NCI-H2171 (cell line): ENCODE measurements at regions not wholly inside any gene's neighbourhood (a gene's known extent, or its start where the extent isn't known, plus 50 kb on each side); places are given as distances from the start of the nearest gene placed in this dataset.

Source experiments
- DNase-seq: peaks from one replicate; lab custom pipeline; 2025; lab: John Stamatoyannopoulos, UW

DNA sequence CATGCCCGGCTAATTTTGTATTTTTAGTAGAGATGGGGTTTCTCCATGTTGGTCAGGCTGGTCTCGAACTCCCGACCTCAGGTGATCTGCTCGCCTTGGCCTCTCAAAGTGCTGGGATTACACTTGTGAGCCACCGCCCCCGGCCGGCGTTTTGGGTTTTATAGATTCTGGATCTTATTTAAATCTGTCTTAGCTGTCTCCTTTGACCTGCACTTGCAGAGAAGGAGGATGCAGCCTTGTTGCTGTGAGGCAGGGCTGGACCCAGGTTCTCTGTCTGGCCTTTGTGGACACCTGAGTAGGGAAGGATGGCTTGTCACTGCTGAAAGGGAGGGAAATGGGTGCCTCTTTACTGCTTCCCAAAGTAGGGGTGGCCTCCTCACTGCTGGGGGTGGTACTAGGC is 83.0 kb upstream of the HS6ST1 start:
- DNase-seq = no peak

DNA sequence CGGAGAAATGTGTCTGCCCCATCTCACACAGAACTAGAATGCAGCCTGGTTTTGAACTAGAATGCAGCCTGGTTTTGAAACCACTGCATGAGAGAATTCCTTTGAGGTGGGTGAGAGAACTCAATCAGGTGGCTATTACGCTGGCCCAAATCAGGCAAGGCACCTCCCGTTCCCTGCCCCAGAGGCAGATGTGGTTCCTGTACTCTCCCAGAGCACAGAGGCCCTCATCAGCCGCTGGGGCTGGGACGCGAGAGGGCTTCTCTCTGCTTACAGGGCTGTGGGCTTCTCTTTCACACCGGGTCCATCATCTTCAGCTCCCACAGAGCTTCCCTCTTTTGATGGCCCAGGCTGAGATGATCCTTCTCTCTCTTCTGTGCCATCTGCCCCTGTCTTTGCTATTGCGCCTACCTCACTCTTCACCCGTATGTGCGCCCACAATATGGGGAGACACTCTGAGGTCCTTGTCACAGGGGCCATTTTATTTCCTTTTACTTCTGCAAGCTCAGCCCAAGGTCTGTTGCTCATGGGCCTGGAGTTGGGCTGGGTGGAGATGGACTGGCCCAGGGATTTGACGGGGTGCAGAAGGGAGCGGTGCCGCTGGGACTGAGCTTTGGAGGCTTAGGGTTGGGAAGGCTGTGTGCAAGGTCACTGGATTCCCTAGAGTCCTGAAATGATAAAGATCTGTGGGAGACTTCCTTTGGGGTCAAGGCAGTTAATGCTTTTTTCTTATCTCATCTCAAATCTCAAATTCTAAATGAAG is 84.4 kb upstream of the HS6ST1 start:
- no peak for DNase-seq

DNA sequence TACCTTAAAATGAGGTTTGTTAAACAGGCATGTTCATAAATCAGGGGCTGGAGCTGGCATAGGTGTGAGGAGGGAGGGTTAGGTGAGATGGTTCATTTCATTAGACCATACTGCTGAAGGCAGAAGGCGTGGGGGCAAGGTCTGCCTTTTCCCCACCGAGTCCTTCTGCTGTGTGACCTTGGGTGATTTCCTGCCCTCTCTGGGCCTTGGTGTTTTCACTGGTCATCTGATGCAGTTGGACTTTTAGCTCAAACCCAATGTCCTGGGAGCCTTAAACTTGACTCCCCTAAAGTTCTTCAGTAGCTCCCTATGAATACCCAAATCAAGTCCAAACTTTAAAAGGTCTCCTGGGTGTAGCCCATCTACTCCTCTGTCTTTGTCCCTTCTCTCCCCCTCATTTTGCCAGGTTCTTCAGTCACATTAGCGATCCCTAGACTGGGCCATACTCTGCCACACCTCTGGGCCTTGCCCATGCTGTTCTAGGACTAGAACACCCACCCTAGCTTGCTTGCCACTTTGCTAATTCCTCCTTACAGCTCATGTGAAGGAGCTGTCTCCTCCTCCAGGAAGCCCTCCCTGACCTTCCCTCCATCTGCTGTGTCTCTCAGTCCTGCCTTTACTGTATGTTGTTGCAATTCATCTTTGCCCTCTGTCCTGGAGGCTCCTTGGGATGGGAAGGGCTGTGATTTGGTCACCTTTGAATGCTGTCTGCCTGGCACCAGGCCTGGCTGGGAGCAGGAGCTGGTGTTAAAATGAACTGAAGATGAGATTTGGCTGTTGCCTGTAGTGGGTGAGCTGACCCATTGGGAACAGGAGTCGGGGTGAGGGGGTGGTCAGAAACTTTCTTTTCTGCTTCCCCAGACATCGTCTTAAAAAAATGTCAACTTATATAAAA is 85.4 kb upstream of the HS6ST1 start:
- no peak for DNase-seq

DNA sequence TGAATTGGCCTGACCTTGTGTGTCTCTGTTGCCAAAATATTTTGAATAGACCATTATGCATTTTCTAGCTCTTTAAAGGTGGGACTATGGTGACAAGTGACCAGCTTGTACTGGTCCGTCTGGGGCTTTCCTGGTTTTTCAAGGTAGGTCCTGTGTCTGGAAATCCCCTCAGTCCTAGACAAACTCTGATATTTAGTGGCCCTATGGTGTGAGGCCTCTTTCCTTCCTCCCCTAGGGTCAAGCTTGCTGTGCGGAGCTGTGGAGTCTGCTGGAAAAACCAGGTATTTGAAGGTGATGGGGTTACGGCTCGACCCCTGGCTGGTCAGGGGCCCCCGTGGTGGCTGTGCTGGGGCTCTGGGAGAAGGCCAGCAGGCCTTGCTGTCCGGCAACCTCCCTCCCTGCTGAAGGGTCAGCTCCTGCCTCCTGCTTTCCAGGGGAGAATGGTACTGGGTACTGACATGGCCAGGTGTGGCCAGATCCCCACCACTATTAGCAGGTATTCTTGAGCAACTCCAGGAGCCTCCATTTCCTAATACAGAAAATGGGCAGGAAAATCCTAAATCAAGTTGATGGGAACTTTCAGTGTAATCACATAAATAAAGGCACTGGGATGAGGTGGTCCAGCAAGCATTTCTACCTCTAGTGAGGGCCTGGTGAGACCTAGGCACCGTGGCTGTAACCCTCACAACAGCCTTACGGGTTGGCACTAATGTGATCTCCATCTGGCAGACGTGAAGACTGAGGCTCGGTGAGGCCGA is 86.2 kb upstream of the HS6ST1 start:
- no peak for DNase-seq

DNA sequence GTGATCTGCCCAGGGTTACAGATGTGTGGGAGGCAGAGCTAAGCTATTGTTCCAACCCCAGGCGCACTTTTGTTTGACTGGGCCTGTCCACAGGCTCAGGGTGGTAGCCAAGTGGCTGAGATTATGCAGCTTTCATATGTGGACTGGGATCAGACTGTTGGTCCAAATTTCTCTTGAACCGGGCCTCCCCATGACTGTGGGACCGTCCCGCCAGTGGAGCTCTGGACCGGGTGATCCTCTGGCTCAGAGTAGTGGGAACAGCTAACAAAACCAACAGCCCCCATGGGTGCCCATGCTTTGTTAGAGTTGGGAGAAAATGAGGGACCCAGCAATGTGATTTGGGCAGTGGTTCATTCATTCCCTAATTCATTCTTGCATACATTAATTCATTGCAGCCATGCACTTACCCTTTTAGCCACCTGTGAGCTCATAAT is 86.8 kb upstream of the HS6ST1 start:
- DNase-seq = no peak

DNA sequence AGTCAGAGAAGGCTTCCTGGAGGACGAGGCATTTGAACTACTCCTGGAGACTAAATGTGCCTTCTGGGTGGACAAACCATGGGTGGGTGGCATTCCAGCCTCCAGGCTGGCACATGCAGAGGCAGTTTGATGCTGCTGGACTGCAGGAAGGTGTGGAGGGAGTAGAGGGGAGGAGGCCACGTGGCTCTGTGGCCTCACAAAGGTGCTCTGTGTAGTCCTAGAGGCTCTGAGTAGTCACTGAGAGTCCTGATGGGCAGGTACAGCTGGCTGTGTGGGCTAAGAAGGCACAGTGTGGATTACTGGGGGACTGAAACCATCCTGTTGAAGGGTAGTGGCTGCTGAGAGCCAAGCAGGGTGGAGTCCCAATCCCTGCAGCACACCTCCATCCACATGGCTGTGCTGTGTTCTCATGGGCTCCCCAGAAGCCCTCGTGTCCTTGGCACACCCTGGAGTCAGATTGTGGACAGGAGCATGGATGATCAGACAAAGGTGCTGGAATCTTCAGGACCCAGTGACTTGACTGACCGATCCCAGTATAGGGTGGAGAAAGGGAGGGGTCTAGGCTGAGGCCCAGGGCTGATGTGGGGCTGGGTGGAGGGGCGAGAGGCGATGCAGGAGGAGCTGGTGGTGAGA is 87.4 kb upstream of the HS6ST1 start:
- DNase-seq = no peak

DNA sequence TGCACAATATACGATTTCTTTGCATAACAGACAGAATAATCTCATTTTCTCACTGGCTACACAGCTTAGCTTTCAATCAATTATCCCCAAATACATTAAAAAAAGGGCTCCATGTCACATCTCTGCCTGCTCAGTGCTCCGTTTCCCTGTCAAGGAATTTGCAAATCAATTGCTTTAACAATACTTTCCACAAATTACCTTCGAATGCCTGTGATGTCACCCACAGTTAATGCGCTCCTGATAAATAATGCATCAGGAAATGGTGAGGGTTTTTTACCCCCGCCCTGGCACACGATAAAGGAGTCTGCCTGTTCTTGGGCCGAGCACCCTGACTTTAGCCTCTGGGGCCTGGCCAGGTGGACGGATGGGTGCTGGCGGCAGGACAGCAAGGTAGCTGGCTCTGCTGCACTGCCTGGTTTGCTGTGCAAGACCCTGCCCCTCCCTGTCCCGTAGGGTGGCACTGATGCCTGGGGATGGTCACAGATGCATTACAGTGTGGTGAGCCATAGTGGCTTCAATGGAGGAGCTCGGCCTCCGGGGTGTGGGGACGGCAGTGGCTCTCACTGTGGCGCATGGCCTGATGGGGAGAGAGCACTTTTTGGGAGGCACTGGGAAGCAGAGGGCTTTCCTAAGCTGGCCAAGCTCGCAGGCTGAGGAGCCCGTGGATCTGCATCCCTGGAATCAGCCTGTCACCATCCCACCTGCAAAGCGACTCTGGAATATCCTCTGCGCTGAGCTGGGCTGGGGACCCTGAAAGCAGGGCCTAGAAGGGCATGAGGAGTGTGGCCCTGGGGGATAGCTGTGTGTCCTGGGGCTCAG is 88.3 kb upstream of the HS6ST1 start:
- no peak for DNase-seq

DNA sequence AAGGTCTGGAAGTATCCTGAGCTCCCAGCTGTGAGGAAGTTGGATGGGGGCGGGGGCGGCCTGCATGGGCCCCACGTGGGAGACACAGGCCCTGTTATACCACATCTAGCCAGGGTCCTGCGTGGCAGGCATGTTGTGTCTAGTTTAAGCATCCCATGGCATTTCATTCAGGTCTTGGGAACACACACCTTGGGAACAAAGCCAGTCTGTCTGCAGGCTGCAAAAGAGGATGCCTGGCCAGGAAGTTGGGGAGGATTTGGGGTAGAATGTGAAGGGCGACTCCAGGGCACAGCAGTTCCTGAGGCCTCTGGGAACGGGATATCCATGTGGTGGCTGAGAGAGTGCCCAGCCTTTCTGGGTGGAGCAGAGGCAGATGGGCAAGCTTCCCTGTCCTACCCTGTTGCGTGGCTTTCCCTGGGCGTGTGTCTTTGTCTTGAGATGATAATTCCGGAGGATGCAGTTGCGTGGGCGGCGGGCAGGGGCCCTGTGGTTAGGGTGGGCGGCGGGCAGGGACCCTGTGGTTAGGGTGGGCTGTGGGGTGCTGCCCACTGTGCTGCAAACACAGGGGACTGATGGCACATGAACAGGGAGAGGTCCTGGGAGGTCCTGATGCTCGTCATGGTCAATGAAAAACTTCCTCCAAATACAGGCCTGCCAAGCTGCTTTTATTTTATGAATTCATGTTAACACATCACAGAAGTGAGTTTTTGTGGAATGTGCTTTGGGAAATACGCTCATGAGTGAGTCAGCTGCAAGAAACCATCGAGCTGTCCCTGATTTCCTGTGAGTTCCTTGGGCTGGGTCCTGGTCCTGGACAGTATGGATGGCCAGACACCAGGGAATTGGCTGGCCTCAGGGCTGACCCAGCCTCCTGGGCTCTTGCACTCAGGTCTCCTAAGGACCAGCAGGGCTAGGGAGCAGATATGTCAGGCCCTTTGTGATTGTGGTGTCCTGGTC is 90.0 kb upstream of the HS6ST1 start:
- DNase-seq = no peak

DNA sequence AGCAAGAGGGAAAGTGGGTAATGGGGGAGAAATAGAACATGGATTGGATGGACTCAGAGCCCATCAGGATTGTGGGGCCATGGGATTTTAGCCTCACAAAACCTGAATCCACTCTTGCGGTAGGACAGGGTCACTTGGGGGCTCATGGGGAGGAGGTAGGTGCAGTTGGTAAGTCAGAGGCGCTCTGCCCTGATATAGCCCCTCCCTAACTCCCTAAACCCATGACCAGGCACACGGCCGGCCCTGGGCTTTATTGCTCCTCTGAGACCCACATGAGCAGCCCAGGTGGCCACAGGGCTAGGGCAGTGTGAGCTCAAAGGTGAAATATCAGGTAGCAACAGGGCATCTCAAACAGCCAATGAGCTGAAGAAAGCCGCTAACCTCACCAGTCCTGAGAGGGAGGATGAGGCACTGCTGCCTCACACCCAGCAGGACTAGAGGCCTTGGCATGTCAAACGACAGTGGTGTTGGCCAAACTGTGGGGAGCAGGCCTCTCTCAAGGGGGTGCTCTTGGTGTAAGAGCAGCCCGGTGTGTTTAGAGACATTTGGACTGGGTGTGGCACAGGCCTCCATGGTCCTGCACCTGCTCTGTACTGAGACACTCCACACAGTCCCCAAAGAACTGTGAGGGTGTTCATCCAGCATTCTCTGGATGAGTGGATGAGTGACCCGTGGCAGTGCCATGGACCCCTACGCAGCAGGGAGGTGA is 90.8 kb upstream of the HS6ST1 start:
- no peak for DNase-seq

DNA sequence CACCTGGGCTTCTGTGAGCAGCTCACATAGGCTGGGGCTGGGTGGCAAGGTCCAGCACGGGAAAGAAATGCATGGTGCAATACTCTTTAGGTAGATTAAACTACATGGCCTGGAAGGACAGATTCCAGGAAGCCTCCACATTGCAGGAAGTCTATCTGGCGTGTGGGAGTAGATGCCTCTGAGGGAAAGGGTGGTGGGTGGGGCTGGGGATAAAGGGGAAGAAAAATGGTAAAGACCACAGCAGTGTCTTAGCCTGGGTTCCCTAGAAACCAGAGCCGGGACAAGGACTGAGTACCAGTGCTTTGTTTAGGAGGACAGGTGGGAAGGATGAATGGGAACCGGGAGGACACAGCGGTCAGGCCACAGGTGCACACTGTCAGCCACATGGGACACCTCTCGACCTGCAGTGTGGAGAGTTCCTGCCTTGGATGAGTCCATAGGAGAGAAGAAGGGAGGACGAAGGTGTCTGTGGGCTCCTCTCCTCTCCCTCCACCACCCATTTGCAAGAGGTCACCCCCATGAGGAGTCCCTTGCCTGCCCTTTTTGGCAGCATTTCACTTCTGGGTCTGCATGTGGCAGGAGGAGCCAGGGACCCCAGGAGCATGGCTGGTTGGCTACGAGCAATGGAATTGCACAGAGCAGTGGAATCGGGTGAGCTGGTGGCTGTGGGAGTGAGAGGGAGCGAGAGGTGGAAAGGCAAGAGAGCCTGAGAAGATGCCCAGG is 91.5 kb upstream of the HS6ST1 start:
- no peak for DNase-seq

DNA sequence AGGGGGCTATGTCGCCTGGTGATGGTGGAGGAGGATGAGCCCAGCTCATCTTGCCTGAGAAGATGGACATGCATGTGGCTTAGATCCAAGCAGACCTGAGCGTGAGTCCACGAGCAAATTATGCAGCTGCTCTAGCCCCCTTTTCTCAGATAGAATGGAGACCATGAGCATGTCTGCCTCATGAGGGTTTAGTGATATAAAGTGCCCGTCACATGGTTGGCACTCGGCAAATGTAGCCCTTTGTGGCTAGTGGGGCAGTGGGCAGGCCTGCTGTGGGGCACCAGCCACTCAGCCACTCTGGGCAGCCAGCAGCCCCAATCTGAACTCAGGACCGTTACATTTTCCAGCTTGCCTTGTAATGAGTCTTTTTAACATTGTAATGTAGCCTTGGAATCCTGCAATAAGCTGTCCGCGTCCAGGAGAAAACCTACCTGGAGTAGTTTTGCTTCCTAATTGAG is 92.1 kb upstream of the HS6ST1 start:
- DNase-seq = no peak

DNA sequence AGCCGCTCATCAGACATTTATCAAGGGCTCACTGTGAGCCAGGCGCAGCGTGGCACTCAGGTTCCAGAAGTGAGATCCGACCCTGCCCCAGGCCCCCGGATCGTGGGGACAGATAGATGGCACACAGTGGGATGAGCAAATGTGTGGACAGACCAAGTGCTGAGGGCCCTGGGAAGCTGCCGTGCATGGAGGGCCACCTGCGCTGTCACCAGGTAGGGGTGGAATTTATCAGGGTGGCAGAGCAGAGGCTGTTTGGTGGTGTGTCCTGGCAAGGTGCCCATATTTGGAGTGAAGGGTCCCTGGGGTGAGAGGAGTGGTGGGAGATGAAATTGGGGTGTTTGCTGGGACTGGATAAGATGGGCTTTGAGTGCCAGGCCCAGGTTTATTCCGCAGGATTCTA is 92.8 kb upstream of the HS6ST1 start:
- DNase-seq = no peak

DNA sequence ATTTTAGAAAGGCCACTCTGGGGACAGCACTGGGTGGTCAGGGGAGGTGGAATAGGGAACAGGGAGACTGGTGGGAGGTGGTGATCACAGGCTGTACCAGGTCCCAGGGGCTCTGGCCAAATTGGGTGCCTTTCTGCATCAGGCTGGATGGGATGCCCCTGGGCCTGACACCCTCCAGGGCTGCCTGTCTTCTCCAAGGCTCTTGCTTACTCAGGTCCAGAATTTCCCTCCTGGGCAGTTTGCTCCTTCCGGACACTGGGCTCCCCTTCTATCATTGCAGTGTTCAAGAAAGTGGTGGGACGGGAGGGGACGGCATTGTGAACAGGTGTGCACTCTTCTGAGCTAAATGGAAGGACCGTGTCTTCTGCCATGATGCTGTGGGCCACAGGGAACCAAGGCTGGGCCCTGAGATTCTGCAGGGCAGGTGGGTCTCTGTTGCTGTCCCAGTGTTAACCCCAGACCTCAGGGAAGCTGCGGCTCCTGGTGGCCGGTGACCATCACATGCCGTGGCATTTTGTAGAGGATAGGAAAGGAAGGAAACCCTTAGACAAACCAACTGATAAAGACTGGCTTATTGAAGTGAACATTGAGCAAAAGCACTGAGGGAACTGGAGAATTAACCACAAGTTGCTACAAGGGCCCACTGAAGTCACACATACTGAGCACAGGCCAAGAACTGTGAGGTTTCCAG is 93.7 kb upstream of the HS6ST1 start:
- no peak for DNase-seq

DNA sequence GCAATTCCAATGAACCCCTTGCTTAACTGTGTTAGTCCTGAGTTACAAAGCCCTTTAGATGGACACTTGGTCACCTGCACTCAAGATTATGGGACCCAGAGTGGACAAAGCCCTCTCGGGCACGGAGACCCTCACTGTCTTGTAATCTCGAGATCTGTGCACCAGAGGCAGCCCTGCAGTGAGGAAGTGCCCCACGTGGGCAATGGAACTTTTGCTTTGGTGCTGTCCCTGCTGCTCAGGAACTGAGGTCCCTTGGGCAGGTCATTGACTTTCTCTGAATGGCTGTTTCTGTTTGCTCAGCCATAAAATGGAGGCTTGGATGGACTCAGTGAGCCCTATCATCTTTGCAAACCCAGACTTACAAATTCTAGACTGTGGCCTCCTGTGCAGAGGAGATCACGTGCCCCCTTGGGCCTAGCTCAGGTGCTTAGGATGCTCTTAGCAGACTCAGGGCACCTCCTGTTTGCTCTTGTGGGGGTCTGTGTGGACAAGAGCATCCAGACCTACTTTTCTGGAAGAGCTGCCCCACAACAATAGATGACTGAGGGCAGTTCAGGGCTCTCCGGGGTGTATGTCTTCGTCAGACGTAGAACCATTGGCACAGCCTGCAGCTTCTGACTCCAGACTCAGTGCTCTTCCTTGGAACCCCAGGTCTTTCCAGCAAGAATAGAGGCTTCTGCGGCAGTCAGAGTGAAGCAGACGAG is 94.5 kb upstream of the HS6ST1 start:
- no peak for DNase-seq

DNA sequence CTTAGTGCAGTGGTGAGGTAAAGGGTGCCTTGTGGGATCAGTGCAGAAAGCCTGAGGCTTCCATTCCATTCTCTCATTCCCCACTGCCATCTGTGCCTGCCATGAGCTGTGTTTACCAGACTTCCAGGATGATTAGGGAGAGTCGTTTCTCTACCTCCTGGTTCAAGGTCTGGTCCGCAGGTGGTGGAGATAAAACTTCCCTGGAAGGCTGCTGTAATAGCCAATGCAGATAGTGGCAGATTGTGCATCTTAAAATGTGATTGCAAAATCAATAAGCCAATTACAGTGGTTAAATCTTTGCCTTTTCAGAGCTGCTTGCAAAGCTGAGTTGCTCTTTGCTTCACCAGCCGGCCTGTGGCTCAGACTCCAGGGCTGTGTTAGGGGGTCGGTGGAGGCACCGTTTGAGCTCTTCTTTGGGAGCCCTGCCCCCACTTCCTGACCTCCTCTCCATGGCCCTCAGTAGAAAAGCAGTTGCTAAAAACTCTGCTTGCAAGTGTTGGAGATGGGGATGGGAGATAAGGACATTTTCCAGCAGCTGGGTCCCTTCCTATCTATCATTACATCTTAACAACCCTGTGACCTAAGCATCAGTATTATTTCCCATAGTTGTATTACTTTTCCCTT is 95.2 kb upstream of the HS6ST1 start:
- peak; percentile 51 for DNase-seq

DNA sequence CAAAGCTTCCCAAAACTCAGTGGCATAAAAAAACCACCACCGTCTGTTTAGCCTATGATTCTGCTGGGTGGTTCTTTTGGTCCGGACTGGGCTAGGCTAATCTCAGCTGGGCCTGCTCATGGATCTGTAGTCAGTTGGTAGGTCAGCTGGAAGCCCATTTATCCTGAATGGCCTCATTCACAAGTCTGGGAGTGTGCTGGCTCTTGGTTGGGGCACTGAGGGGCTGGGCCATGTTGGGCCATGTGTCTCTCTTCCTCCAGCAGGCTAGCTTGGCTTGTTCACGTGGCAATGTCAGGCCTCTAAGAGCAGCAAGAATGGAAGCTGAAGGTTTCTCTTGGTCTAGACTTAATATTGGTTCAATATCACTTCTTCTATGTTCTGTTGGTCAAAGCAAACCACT is 95.7 kb upstream of the HS6ST1 start:
- no peak for DNase-seq
